Fibroblast of the conjunctiva (primary cell): ENCODE measurements at regions not wholly inside any gene's neighbourhood (a gene's known extent, or its start where the extent isn't known, plus 50 kb on each side); places are given as distances from the start of the nearest gene placed in this dataset.

ENCODE experiments used
- DNase-seq: peaks from one replicate; pipeline ENCODE4 v3.0.0-alpha.2; 2010; ENCODE audit warnings: low read depth

- DNase-seq: no peak
These were observed 249.3 kb downstream of the ATP23 start for GRCh38 chr12:58190618-58191017.

- DNase-seq: no peak
These were observed 255.6 kb downstream of the ATP23 start for GRCh38 chr12:58196971-58197370.

GRCh38 chr12:58202933-58203718, 261.8 kb downstream of the ATP23 start:
- no peak for DNase-seq

GRCh38 chr12:58204071-58204470, 262.7 kb downstream of the ATP23 start:
- no peak for DNase-seq

GRCh38 chr12:58206876-58207275, 265.5 kb downstream of the ATP23 start:
- no peak for DNase-seq

GRCh38 chr12:58211211-58211610, 269.8 kb downstream of the ATP23 start:
- no peak for DNase-seq

GRCh38 chr12:58217130-58217529, 275.8 kb downstream of the ATP23 start:
- DNase-seq: no peak

GRCh38 chr12:58224536-58225105, 283.3 kb downstream of the ATP23 start:
- DNase-seq: no peak

GRCh38 chr12:58225203-58225877, 284.0 kb downstream of the ATP23 start:
- no peak for DNase-seq

GRCh38 chr12:58233886-58234285, 292.5 kb downstream of the ATP23 start:
- DNase-seq: no peak

GRCh38 chr12:58238411-58238810, 297.0 kb downstream of the ATP23 start:
- DNase-seq: no peak

- DNase-seq: no peak
These were observed 299.7 kb downstream of the ATP23 start for GRCh38 chr12:58241099-58241498.

GRCh38 chr12:58242796-58243630, 301.6 kb downstream of the ATP23 start:
- DNase-seq: no peak

- no peak for DNase-seq
These were observed 306.3 kb downstream of the ATP23 start for GRCh38 chr12:58247633-58248032.

- no peak for DNase-seq
These were observed 307.2 kb downstream of the ATP23 start for GRCh38 chr12:58248599-58248998.

GRCh38 chr12:58249610-58250009, 308.2 kb downstream of the ATP23 start:
- DNase-seq: no peak

GRCh38 chr12:58250077-58250476, 308.7 kb downstream of the ATP23 start:
- DNase-seq: no peak

GRCh38 chr12:58252914-58253313, 311.5 kb downstream of the ATP23 start:
- DNase-seq: no peak

GRCh38 chr12:58253663-58254062, 312.3 kb downstream of the ATP23 start:
- DNase-seq: no peak

- no peak for DNase-seq
These were observed 313.2 kb downstream of the ATP23 start for GRCh38 chr12:58254463-58255100.

- no peak for DNase-seq
These were observed 321.4 kb downstream of the ATP23 start for GRCh38 chr12:58262796-58263195.

GRCh38 chr12:58263816-58264215, 322.4 kb downstream of the ATP23 start:
- no peak for DNase-seq
